ENCODE measurements at regions not wholly inside any gene's neighbourhood (a gene's known extent, or its start where the extent isn't known, plus 50 kb on each side); places are given as distances from the start of the nearest gene placed in this dataset.
A peak's percentile ranks its signal among the peaks of the same experiment; 100 is the strongest.

DNA sequence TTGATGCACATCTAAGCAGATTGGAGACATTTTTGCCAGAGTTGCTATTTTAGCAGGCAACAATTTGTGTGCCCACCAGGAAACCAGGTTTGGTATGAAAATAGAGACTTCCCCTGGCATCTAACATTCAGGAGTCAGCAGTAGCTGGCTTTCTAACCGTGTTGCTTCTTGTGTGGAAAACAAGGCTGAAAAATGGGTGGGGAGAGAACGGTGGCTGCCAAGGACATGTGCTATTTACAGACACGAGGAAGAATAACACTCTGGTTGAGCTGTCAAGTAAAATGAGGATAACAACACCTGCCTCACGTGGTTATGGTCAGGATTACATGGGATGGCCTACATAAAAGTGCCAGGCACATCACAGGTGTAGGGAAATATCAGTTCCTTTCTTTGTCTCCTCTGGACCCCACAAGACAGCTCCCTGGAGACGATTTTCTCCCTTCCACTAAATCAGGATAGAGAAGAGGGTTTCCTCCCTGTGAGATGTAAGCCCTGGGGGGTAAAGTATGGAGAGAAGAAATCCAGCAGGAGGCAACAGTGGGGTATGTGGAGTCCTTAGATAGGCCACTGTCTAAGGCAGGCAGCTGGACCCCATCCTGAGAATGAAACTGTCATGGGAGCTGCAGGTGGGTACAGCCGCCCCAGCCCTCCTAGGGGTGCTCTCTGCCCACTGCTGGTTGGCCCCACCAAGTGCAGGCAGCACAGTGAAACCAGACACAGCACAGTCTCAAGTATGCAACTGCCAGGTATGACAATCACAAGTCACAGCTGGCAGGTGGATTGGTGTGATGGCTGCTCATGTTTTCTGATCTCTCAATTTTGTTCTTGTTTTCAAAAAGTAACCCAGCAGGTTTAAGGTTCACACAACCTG, 80.3 kb downstream of the TENT5C start:
- TF ChIP-seq NRF1 (IDR thresholded peaks at IDR 0.05; ENCODE audit: low read depth, low read length) (no peak), CTCF (IDR thresholded peaks at IDR 0.05) (0 out of 2 replicates have a peak, but pooled peaks have one; percentile 16), TEAD4 (IDR thresholded peaks at IDR 0.05; ENCODE audit: borderline replicate concordance, insufficient read depth) (no peak), EZH2phosphoT487 (IDR thresholded peaks at IDR 0.05; ENCODE audit: borderline replicate concordance, low read depth) (no peak), PBX3 (IDR thresholded peaks at IDR 0.05) (no peak), RAD21 (IDR thresholded peaks at IDR 0.05; ENCODE audit: low read length) (0 out of 2 replicates have a peak, but pooled peaks have one; percentile 9), RCOR1 (IDR thresholded peaks at IDR 0.05; ENCODE audit: low read length) (no peak), REST (IDR thresholded peaks at IDR 0.05; ENCODE audit: low read depth, low read length) (no peak), SIN3A (IDR thresholded peaks at IDR 0.05; ENCODE audit: borderline replicate concordance, low read depth, low read length) (no peak), JUND (IDR thresholded peaks at IDR 0.05) (no peak)

All from SK-N-SH (cell line).